GM23338 (cell line): ENCODE measurements at regions not wholly inside any gene's neighbourhood (a gene's known extent, or its start where the extent isn't known, plus 50 kb on each side); places are given as distances from the start of the nearest gene placed in this dataset.

Source experiments
- ATAC-seq: fragments of 200-7000 bp; cut with Tn5 transposase; 3 replicates; pipeline ENCODE4 v1.9.1; 2020
- DNase-seq: peaks from one replicate; pipeline ENCODE4 v3.0.0-alpha.2; 2015; ENCODE audit warnings: low spot score
- H2AFZ ChIP-seq: fragments of 200-600 bp; sonication (generic); 2 replicates; pipeline ENCODE4 v1.8.0; 2016; ENCODE audit warnings: antibody characterized with exemption, mild to moderate bottlenecking, moderate library complexity
- H3F3A ChIP-seq: fragments of 200-600 bp; sonication (generic); replicated peaks from 2 replicates; pipeline ENCODE4 v1.8.0; 2017; ENCODE audit warnings: antibody characterized with exemption, mixed run types, low read depth
- H3K27ac ChIP-seq: fragments of 200-600 bp; sonication (generic); 2 replicates; pipeline ENCODE4 v1.6.1; 2016; ENCODE audit warnings: low read depth
- H3K27me3 ChIP-seq: fragments of 200-600 bp; sonication (generic); 2 replicates; pipeline ENCODE4 v1.8.0; 2016; ENCODE audit warnings: mild to moderate bottlenecking, mixed run types, moderate library complexity; ENCODE audit not compliant: insufficient read depth
- H3K36me3 ChIP-seq: fragments of 200-600 bp; sonication (generic); 2 replicates; pipeline ENCODE4 v1.8.0; 2016; ENCODE audit warnings: mild to moderate bottlenecking; ENCODE audit not compliant: insufficient read depth
- H3K4me1 ChIP-seq: fragments of 200-600 bp; sonication (generic); 2 replicates; pipeline ENCODE4 v1.8.0; 2016; ENCODE audit warnings: mild to moderate bottlenecking, moderate library complexity; ENCODE audit not compliant: insufficient read depth
- H3K4me2 ChIP-seq: fragments of 200-600 bp; sonication (generic); 2 replicates; pipeline ENCODE4 v1.7.1; 2017; ENCODE audit warnings: mixed run types
- H3K4me3 ChIP-seq: fragments of 200-600 bp; sonication (generic); 2 replicates; pipeline ENCODE4 v1.6.1; 2016; ENCODE audit warnings: mixed run types
- H3K79me2 ChIP-seq: fragments of 200-600 bp; sonication (generic); replicated peaks from 2 replicates; pipeline ENCODE4 v1.8.0; 2017; ENCODE audit warnings: mild to moderate bottlenecking; ENCODE audit not compliant: insufficient read depth
- H3K9me2 ChIP-seq: fragments of 200-600 bp; sonication (generic); 2 replicates; pipeline ENCODE4 v1.8.0; 2017; ENCODE audit not compliant: insufficient read depth
- H4K20me1 ChIP-seq: fragments of 200-600 bp; sonication (generic); replicated peaks from 2 replicates; pipeline ENCODE4 v1.8.0; 2017; ENCODE audit warnings: mild to moderate bottlenecking; ENCODE audit not compliant: insufficient read depth
- H3K27ac Mint-ChIP-seq: 2 replicates; pipeline ENCODE4 v1.8.0; 2020; ENCODE audit warnings: inconsistent platforms, mild to moderate bottlenecking, moderate library complexity, mixed read lengths
- H3K27me3 Mint-ChIP-seq: 3 replicates; pipeline ENCODE4 v1.8.0; 2022; ENCODE audit warnings: low read depth, mild to moderate bottlenecking, moderate library complexity, mixed read lengths, inconsistent platforms; ENCODE audit not compliant: insufficient read depth, poor library complexity
- H3K36me3 Mint-ChIP-seq: 3 replicates; pipeline ENCODE4 v1.8.0; 2021; ENCODE audit warnings: low read depth, mild to moderate bottlenecking, inconsistent platforms, moderate library complexity, mixed read lengths
- H3K4me1 Mint-ChIP-seq: 3 replicates; pipeline ENCODE4 v1.8.0; 2020; ENCODE audit warnings: mild to moderate bottlenecking, inconsistent platforms, mixed read lengths
- H3K4me3 Mint-ChIP-seq: 3 replicates; pipeline ENCODE4 v1.8.0; 2021; ENCODE audit warnings: moderate library complexity, mild to moderate bottlenecking, inconsistent platforms, mixed read lengths
- H3K9me3 Mint-ChIP-seq: 3 replicates; pipeline ENCODE4 v1.8.0; 2020; ENCODE audit warnings: moderate library complexity, mild to moderate bottlenecking, inconsistent platforms, mixed read lengths
- CREB1 ChIP-seq: fragments of 250-450 bp; sonication (Bioruptor Pico); IDR thresholded peaks from 2 replicates; pipeline ENCODE4 v1.5.0; 2020; ENCODE audit warnings: low read depth, mild to moderate bottlenecking, moderate library complexity
- EZH2 ChIP-seq: fragments of 200-600 bp; sonication (generic); IDR thresholded peaks from one replicate; pipeline ENCODE4 v1.8.0; 2017; ENCODE audit warnings: antibody characterized with exemption, mild to moderate bottlenecking, low read depth; ENCODE audit not compliant: unreplicated experiment
- EZH2phosphoT487 ChIP-seq: fragments of 200-600 bp; sonication (generic); IDR thresholded peaks from one replicate; pipeline ENCODE4 v1.8.1; 2018; ENCODE audit warnings: antibody characterized with exemption; ENCODE audit not compliant: unreplicated experiment
- JUNB ChIP-seq: IDR thresholded peaks from one replicate; pipeline ENCODE4 v1.6.1; 2016; ENCODE audit warnings: antibody characterized with exemption; ENCODE audit not compliant: unreplicated experiment
- NANOG ChIP-seq: IDR thresholded peaks from 2 replicates; pipeline ENCODE4 v1.6.1; 2016; ENCODE audit warnings: antibody characterized with exemption, borderline replicate concordance
- POLR2AphosphoS5 ChIP-seq: IDR thresholded peaks from 2 replicates; pipeline ENCODE4 v1.6.1; 2016; ENCODE audit warnings: antibody characterized with exemption, low read depth
- STAT1 ChIP-seq: IDR thresholded peaks from one replicate; pipeline ENCODE4 v1.6.1; 2016; ENCODE audit warnings: antibody characterized with exemption; ENCODE audit not compliant: unreplicated experiment
- ZNF114 ChIP-seq: fragments of 250-450 bp; sonication (Bioruptor Pico); IDR thresholded peaks from 2 replicates; pipeline ENCODE4 v1.5.0; 2020; ENCODE audit warnings: mild to moderate bottlenecking, moderate library complexity
- ZNF331 ChIP-seq: fragments of 250-450 bp; sonication (Bioruptor Pico); IDR thresholded peaks from 2 replicates; pipeline ENCODE4 v1.5.0; 2020; ENCODE audit warnings: low read depth, mild to moderate bottlenecking, moderate library complexity
- TF ChIP-seq, protein P1 (sequence below): IDR thresholded peaks from one replicate; pipeline ENCODE4 v1.6.1; 2018; ENCODE audit warnings: antibody characterized with exemption; ENCODE audit not compliant: unreplicated experiment
- TF ChIP-seq, protein P2 (sequence below): IDR thresholded peaks from 2 replicates; pipeline ENCODE4 v1.6.1; 2016; ENCODE audit warnings: antibody characterized with exemption
- TF ChIP-seq, protein P3 (sequence below), 2 experiments: fragments of 200-600 bp in 1 of 2; sonication (generic) in 1 of 2; conservative IDR thresholded peaks; 2 replicates each; pipeline versions ENCODE4 v1.5.1 to v1.6.1; 2016 to 2017; ENCODE audit warnings: antibody characterized with exemption in 2 of 2, low read depth in 2 of 2, mild to moderate bottlenecking in 2 of 2, moderate library complexity in 1 of 2
- TF ChIP-seq, protein P4 (sequence below): fragments of 250-450 bp; sonication (Bioruptor Pico); IDR thresholded peaks from 2 replicates; pipeline ENCODE4 v1.5.0; 2020; ENCODE audit warnings: mild to moderate bottlenecking, moderate library complexity

DNA sequence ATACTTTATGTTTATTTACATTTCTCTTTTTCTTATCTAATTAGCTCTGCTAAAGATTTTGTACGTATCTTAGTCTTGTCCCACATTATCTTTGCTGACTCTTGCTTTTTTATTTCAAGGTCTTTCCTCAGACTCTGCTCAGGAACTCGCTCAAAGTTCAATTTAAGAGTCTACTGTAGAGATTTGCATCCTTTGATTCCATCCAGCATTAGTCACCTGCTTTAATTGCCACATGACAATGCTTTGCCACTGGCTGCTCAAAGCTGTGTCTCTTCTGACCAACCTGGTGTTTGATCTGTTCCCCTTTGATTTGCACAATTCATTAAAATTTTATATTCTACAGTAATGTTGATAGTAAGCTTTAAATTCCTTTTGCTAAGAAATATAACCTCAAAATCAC is 157.9 kb upstream of the FREM2 start:
- Mint-ChIP-seq H3K9me3 (no peaks in the 10 kb centered on the region), H3K4me3 (no peak overlapping the region), H3K27ac (no peak overlapping the region), H3K36me3 (no peaks in the 10 kb centered on the region), H3K27me3 (no peaks in the 10 kb centered on the region), H3K4me1 (peaks cover 29% of the 10 kb centered on the region)
- H3K4me3 ChIP-seq = no peak overlapping the region
- no peak for TF ChIP-seq JUNB
- no peak for TF ChIP-seq POLR2AphosphoS5
- TF ChIP-seq, protein P1, sequence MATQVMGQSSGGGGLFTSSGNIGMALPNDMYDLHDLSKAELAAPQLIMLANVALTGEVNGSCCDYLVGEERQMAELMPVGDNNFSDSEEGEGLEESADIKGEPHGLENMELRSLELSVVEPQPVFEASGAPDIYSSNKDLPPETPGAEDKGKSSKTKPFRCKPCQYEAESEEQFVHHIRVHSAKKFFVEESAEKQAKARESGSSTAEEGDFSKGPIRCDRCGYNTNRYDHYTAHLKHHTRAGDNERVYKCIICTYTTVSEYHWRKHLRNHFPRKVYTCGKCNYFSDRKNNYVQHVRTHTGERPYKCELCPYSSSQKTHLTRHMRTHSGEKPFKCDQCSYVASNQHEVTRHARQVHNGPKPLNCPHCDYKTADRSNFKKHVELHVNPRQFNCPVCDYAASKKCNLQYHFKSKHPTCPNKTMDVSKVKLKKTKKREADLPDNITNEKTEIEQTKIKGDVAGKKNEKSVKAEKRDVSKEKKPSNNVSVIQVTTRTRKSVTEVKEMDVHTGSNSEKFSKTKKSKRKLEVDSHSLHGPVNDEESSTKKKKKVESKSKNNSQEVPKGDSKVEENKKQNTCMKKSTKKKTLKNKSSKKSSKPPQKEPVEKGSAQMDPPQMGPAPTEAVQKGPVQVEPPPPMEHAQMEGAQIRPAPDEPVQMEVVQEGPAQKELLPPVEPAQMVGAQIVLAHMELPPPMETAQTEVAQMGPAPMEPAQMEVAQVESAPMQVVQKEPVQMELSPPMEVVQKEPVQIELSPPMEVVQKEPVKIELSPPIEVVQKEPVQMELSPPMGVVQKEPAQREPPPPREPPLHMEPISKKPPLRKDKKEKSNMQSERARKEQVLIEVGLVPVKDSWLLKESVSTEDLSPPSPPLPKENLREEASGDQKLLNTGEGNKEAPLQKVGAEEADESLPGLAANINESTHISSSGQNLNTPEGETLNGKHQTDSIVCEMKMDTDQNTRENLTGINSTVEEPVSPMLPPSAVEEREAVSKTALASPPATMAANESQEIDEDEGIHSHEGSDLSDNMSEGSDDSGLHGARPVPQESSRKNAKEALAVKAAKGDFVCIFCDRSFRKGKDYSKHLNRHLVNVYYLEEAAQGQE = no peak
- TF ChIP-seq ZNF114 = no peak
- TF ChIP-seq, protein P2, sequence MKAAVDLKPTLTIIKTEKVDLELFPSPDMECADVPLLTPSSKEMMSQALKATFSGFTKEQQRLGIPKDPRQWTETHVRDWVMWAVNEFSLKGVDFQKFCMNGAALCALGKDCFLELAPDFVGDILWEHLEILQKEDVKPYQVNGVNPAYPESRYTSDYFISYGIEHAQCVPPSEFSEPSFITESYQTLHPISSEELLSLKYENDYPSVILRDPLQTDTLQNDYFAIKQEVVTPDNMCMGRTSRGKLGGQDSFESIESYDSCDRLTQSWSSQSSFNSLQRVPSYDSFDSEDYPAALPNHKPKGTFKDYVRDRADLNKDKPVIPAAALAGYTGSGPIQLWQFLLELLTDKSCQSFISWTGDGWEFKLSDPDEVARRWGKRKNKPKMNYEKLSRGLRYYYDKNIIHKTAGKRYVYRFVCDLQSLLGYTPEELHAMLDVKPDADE = no peak
- TF ChIP-seq EZH2 = no peak
- TF ChIP-seq EZH2phosphoT487 = no peak
- TF ChIP-seq, protein P3, sequence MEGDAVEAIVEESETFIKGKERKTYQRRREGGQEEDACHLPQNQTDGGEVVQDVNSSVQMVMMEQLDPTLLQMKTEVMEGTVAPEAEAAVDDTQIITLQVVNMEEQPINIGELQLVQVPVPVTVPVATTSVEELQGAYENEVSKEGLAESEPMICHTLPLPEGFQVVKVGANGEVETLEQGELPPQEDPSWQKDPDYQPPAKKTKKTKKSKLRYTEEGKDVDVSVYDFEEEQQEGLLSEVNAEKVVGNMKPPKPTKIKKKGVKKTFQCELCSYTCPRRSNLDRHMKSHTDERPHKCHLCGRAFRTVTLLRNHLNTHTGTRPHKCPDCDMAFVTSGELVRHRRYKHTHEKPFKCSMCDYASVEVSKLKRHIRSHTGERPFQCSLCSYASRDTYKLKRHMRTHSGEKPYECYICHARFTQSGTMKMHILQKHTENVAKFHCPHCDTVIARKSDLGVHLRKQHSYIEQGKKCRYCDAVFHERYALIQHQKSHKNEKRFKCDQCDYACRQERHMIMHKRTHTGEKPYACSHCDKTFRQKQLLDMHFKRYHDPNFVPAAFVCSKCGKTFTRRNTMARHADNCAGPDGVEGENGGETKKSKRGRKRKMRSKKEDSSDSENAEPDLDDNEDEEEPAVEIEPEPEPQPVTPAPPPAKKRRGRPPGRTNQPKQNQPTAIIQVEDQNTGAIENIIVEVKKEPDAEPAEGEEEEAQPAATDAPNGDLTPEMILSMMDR (conservative IDR thresholded peaks at IDR 0.05; ENCODE audit: low read depth in 2 of 2) = no peak
- no peak for TF ChIP-seq ZNF331 (CRISPR knock-in tag)
- no peak for TF ChIP-seq STAT1
- no peak for TF ChIP-seq CREB1
- no peak for TF ChIP-seq NANOG
- TF ChIP-seq, protein P4, sequence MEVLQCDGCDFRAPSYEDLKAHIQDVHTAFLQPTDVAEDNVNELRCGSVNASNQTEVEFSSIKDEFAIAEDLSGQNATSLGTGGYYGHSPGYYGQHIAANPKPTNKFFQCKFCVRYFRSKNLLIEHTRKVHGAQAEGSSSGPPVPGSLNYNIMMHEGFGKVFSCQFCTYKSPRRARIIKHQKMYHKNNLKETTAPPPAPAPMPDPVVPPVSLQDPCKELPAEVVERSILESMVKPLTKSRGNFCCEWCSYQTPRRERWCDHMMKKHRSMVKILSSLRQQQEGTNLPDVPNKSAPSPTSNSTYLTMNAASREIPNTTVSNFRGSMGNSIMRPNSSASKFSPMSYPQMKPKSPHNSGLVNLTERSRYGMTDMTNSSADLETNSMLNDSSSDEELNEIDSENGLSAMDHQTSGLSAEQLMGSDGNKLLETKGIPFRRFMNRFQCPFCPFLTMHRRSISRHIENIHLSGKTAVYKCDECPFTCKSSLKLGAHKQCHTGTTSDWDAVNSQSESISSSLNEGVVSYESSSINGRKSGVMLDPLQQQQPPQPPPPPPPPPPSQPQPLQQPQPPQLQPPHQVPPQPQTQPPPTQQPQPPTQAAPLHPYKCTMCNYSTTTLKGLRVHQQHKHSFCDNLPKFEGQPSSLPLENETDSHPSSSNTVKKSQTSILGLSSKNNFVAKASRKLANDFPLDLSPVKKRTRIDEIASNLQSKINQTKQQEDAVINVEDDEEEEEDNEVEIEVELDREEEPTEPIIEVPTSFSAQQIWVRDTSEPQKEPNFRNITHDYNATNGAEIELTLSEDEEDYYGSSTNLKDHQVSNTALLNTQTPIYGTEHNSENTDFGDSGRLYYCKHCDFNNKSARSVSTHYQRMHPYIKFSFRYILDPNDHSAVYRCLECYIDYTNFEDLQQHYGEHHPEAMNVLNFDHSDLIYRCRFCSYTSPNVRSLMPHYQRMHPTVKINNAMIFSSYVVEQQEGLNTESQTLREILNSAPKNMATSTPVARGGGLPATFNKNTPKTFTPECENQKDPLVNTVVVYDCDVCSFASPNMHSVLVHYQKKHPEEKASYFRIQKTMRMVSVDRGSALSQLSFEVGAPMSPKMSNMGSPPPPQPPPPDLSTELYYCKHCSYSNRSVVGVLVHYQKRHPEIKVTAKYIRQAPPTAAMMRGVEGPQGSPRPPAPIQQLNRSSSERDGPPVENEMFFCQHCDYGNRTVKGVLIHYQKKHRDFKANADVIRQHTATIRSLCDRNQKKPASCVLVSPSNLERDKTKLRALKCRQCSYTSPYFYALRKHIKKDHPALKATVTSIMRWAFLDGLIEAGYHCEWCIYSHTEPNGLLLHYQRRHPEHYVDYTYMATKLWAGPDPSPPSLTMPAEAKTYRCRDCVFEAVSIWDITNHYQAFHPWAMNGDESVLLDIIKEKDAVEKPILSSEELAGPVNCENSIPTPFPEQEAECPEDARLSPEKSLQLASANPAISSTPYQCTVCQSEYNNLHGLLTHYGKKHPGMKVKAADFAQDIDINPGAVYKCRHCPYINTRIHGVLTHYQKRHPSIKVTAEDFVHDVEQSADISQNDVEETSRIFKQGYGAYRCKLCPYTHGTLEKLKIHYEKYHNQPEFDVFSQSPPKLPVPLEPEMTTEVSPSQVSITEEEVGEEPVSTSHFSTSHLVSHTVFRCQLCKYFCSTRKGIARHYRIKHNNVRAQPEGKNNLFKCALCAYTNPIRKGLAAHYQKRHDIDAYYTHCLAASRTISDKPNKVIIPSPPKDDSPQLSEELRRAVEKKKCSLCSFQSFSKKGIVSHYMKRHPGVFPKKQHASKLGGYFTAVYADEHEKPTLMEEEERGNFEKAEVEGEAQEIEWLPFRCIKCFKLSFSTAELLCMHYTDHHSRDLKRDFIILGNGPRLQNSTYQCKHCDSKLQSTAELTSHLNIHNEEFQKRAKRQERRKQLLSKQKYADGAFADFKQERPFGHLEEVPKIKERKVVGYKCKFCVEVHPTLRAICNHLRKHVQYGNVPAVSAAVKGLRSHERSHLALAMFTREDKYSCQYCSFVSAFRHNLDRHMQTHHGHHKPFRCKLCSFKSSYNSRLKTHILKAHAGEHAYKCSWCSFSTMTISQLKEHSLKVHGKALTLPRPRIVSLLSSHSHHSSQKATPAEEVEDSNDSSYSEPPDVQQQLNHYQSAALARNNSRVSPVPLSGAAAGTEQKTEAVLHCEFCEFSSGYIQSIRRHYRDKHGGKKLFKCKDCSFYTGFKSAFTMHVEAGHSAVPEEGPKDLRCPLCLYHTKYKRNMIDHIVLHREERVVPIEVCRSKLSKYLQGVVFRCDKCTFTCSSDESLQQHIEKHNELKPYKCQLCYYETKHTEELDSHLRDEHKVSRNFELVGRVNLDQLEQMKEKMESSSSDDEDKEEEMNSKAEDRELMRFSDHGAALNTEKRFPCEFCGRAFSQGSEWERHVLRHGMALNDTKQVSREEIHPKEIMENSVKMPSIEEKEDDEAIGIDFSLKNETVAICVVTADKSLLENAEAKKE = no peak
- H3K27ac ChIP-seq = no peak overlapping the region
- H4K20me1 ChIP-seq = no peaks in the 10 kb centered on the region
- H3K36me3 ChIP-seq = no peaks in the 10 kb centered on the region
- no peaks in the 10 kb centered on the region for H3K9me2 ChIP-seq
- DNase-seq = peak; percentile 24
- no peaks in the 10 kb centered on the region for H3K27me3 ChIP-seq
- H3K79me2 ChIP-seq = no peaks in the 10 kb centered on the region
- no peak for ATAC-seq
- no peak overlapping the region for H3K4me2 ChIP-seq
- H3K4me1 ChIP-seq = peaks cover 10% of the 10 kb centered on the region
- H2AFZ ChIP-seq = no peak overlapping the region
- no peaks in the 10 kb centered on the region for H3F3A ChIP-seq
